Trophoblast cell (in vitro differentiated cells and primary cell): ENCODE measurements at regions not wholly inside any gene's neighbourhood (a gene's known extent, or its start where the extent isn't known, plus 50 kb on each side); places are given as distances from the start of the nearest gene placed in this dataset.

Source experiments
- DNase-seq, 2 donors: peaks; one replicate each; pipeline ENCODE4 v3.0.0-alpha.2; 2016
- H2AFZ ChIP-seq: 2 replicates; pipeline ENCODE4 v1.6.1; 2013; ENCODE audit warnings: low read length, moderate library complexity, mild to moderate bottlenecking; ENCODE audit not compliant: insufficient read depth, poor library complexity
- H2AK5ac ChIP-seq: 2 replicates; pipeline ENCODE4 v1.6.1; 2013; ENCODE audit warnings: mild to moderate bottlenecking, low read length
- H2BK120ac ChIP-seq: 2 replicates; pipeline ENCODE4 v1.6.1; 2013; ENCODE audit warnings: low read length, mild to moderate bottlenecking, moderate library complexity; ENCODE audit not compliant: insufficient read depth, poor library complexity
- H2BK12ac ChIP-seq: 2 replicates; pipeline ENCODE4 v1.6.1; 2013; ENCODE audit warnings: mild to moderate bottlenecking, low read length, moderate library complexity
- H2BK5ac ChIP-seq: 2 replicates; pipeline ENCODE4 v1.6.1; 2013; ENCODE audit warnings: low read length, low read depth, moderate library complexity, mild to moderate bottlenecking; ENCODE audit not compliant: poor library complexity
- H3K14ac ChIP-seq: 2 replicates; pipeline ENCODE4 v1.6.1; 2013; ENCODE audit warnings: mild to moderate bottlenecking, low read length
- H3K18ac ChIP-seq: 2 replicates; pipeline ENCODE4 v1.6.1; 2013; ENCODE audit warnings: mild to moderate bottlenecking, low read length
- H3K23ac ChIP-seq: 2 replicates; pipeline ENCODE4 v1.6.1; 2013; ENCODE audit warnings: low read length
- H3K27ac ChIP-seq: 2 replicates; pipeline ENCODE4 v1.5.1; 2013; ENCODE audit warnings: low read depth, mild to moderate bottlenecking, inconsistent platforms, low read length, moderate library complexity
- H3K27me3 ChIP-seq: 2 replicates; pipeline ENCODE4 v1.6.1; 2013; ENCODE audit warnings: inconsistent platforms, mild to moderate bottlenecking, low read length, moderate library complexity; ENCODE audit not compliant: insufficient read depth
- H3K36me3 ChIP-seq, 2 experiments: 1 replicate in 1 of 2; 2 replicates in 1 of 2; pipeline ENCODE4 v1.6.1; 2013; ENCODE audit warnings: low read length in 2 of 2, mild to moderate bottlenecking in 2 of 2, moderate library complexity in 1 of 2; ENCODE audit not compliant: insufficient read depth in 2 of 2, control insufficient read depth in 1 of 2
- H3K4ac ChIP-seq: 2 replicates; pipeline ENCODE4 v1.6.1; 2013; ENCODE audit warnings: low read depth, mild to moderate bottlenecking, low read length, moderate library complexity
- H3K4me1 ChIP-seq, 2 experiments: 1 replicate in 1 of 2; 2 replicates in 1 of 2; pipeline ENCODE4 v1.6.1; 2013; ENCODE audit warnings: low read length in 2 of 2, mild to moderate bottlenecking in 2 of 2, moderate library complexity in 1 of 2; ENCODE audit not compliant: insufficient read depth in 2 of 2, control insufficient read depth in 1 of 2
- H3K4me2 ChIP-seq: 2 replicates; pipeline ENCODE4 v1.6.1; 2013; ENCODE audit warnings: inconsistent platforms, mild to moderate bottlenecking, low read length, moderate library complexity
- H3K4me3 ChIP-seq: 2 replicates; pipeline ENCODE4 v1.5.1; 2013; ENCODE audit warnings: mild to moderate bottlenecking, low read depth, low read length, inconsistent platforms
- H3K79me1 ChIP-seq: one replicate; pipeline ENCODE4 v1.6.1; 2013; ENCODE audit warnings: low read length
- H3K79me2 ChIP-seq: 2 replicates; pipeline ENCODE4 v1.6.1; 2013; ENCODE audit warnings: low read length, mild to moderate bottlenecking; ENCODE audit not compliant: control insufficient read depth, insufficient read depth, poor library complexity
- H3K9ac ChIP-seq: 2 replicates; pipeline ENCODE4 v1.6.1; 2013; ENCODE audit warnings: mild to moderate bottlenecking, low read length
- H3K9me3 ChIP-seq: 2 replicates; pipeline ENCODE4 v1.6.1; 2013; ENCODE audit warnings: low read depth, mild to moderate bottlenecking, control low read depth, inconsistent platforms, low read length; ENCODE audit not compliant: insufficient read depth
- H4K12ac ChIP-seq: 2 replicates; pipeline ENCODE4 v1.6.1; 2013; ENCODE audit warnings: low read depth, mild to moderate bottlenecking, low read length, moderate library complexity
- H4K8ac ChIP-seq: 2 replicates; pipeline ENCODE4 v1.6.1; 2013; ENCODE audit warnings: low read depth, mild to moderate bottlenecking, low read length, moderate library complexity
- H4K91ac ChIP-seq: one replicate; pipeline ENCODE4 v1.6.1; 2013; ENCODE audit warnings: low read depth, mild to moderate bottlenecking, low read length, moderate library complexity
- WGBS: extraction: QIAGEN DNeasy Blood & Tissue Kit; methylation state at CpG from one replicate; pipeline ENCODE4 v1.1.7; 2013; ENCODE audit warnings: missing lambda C conversion rate; ENCODE audit not compliant: insufficient read length, insufficient coverage; ENCODE audit errors: extremely low coverage; 5-methylcytosine and 5-hydroxymethylcytosine counted together

DNA sequence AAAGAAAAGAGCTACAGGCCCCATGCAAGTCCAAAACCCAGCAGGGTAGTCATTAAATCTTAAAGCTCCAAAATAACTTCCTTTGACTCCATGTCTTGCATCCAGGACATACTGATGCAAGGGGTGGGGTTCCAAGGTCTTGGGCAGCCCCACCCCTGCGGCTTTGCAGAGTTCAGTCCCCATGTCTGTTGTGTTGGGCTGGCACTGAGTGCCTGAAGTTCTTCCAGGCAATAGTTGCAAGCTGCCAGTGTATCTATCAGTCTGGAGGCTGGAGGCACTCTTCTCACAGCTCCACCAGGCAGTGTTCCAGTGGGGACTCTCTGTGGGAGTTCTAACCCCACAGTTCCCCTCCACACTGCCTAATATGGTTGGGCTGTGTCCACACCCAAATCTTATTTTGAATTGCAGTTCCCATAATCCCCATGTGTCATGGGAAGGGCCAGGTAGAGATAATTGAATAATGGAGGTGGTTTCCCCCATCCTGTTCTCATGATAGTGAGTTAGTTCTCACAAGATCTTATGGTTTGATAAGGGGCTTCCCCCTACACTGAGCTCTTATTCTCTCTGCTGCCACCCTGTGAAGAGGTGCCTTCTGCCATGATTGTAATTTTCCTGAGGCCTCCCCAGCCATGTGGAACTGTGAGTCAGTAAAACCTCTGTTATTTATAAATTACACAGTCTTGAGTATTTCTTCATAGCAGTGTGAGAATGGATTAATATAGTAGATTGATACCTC, 237.5 kb upstream of the ADRA1B start:
- Histone ChIP-seq H4K12ac (no peak overlapping the region), H3K27ac (no peak overlapping the region), H3K18ac (no peak overlapping the region)

DNA sequence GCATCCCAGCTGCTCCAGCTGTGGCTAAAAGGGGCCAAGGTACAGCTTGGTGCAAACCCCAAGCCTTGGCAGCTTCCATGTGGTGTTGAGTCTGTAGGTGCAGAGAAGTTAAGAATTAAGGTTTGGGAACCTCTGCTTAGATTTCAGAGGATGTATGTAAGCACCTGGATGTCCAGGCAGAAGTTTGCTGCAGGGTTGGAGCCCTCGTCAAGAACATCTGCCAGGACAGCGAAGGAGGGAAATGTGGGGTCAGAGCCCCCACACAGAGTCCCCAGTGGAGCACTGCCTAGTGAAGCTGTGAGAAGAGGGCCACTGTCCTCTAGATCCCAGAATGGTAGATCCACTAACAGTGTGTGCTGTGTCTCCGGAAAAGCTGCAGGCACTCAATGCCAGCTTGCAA, 236.2 kb upstream of the ADRA1B start:
- H3K14ac ChIP-seq: no peak overlapping the region
- no peak overlapping the region for H3K4ac ChIP-seq
- H3K4me3 ChIP-seq: no peak overlapping the region
- H4K12ac ChIP-seq: no peak overlapping the region
- H3K23ac ChIP-seq: no peak overlapping the region
- no peak overlapping the region for H2BK5ac ChIP-seq
- no peaks in the 10 kb centered on the region for H3K27me3 ChIP-seq
- no CpG with 5 or more reads among the region's 3 CpGs for WGBS
- no peaks in the 10 kb centered on the region for H3K79me1 ChIP-seq
- no peak overlapping the region for H3K4me2 ChIP-seq
- H3K9ac ChIP-seq: no peak overlapping the region
- H3K9me3 ChIP-seq: peaks cover 6% of the 10 kb centered on the region
- no peak overlapping the region for H2BK120ac ChIP-seq
- peaks cover 0 to 3% of the 10 kb centered on the region in 2 experiments for H3K36me3 ChIP-seq
- H3K27ac ChIP-seq: no peak overlapping the region
- no peaks in the 10 kb centered on the region for H3K4me1 ChIP-seq
- no peak overlapping the region for H4K8ac ChIP-seq
- no peak overlapping the region for H2BK12ac ChIP-seq
- no peak overlapping the region for H3K18ac ChIP-seq
- H2AK5ac ChIP-seq: no peak overlapping the region
- H3K79me2 ChIP-seq: no peaks in the 10 kb centered on the region
- H4K91ac ChIP-seq: no peak overlapping the region
- H2AFZ ChIP-seq: no peak overlapping the region
- no peak for DNase-seq

More for the DNA sequence above, 237.5 kb upstream of the ADRA1B start:
- Histone ChIP-seq H3K27me3 (no peaks in the 10 kb centered on the region), H3K79me1 (no peaks in the 10 kb centered on the region), H3K36me3 (peaks cover 0 to 3% of the 10 kb centered on the region in 2 experiments), H3K4ac (no peak overlapping the region), H2BK12ac (no peak overlapping the region), H4K91ac (no peak overlapping the region), H3K79me2 (no peaks in the 10 kb centered on the region), H3K23ac (no peak overlapping the region), H4K8ac (no peak overlapping the region), H3K14ac (no peak overlapping the region), H2BK120ac (no peak overlapping the region), H2AFZ (no peak overlapping the region), H2BK5ac (no peak overlapping the region), H3K9me3 (peaks cover 6% of the 10 kb centered on the region), H3K4me2 (no peak overlapping the region), H3K4me1 (no peaks in the 10 kb centered on the region), H3K4me3 (no peak overlapping the region), H3K9ac (no peak overlapping the region), H2AK5ac (no peak overlapping the region)
- DNase-seq: no peak
- WGBS: no CpG with 5 or more reads among the region's 1 CpG

- Histone ChIP-seq H3K9ac (no peak overlapping the region), H3K36me3 (peaks cover 0 to 3% of the 10 kb centered on the region in 2 experiments), H3K4me1 (no peaks in the 10 kb centered on the region), H3K14ac (no peak overlapping the region), H3K4me2 (no peak overlapping the region), H3K27me3 (no peaks in the 10 kb centered on the region), H3K27ac (no peak overlapping the region), H3K9me3 (peaks cover 6% of the 10 kb centered on the region), H3K4me3 (no peak overlapping the region), H2AK5ac (no peak overlapping the region), H3K23ac (no peak overlapping the region), H2BK120ac (no peak overlapping the region), H2AFZ (no peak overlapping the region), H4K8ac (no peak overlapping the region), H3K79me2 (no peaks in the 10 kb centered on the region), H2BK12ac (no peak overlapping the region), H3K4ac (no peak overlapping the region), H3K79me1 (no peaks in the 10 kb centered on the region), H4K91ac (no peak overlapping the region), H4K12ac (no peak overlapping the region), H2BK5ac (no peak overlapping the region), H3K18ac (no peak overlapping the region)
- DNase-seq: no peak
Measured at GRCh38 chr5:159681661-159682060, 234.6 kb upstream of the ADRA1B start.

- H2BK5ac ChIP-seq: no peak overlapping the region
- H3K4me2 ChIP-seq: no peak overlapping the region
- H3K9me3 ChIP-seq: peaks cover 6% of the 10 kb centered on the region
- H3K27ac ChIP-seq: no peak overlapping the region
- H2AK5ac ChIP-seq: no peak overlapping the region
- no peak for DNase-seq
- no peak overlapping the region for H3K18ac ChIP-seq
- H3K4me3 ChIP-seq: no peak overlapping the region
- H3K4me1 ChIP-seq: no peaks in the 10 kb centered on the region
- no peak overlapping the region for H3K14ac ChIP-seq
- WGBS: no CpG with 5 or more reads among the region's 2 CpGs
- no peaks in the 10 kb centered on the region for H3K79me2 ChIP-seq
- H2AFZ ChIP-seq: no peak overlapping the region
- H3K23ac ChIP-seq: no peak overlapping the region
- H3K9ac ChIP-seq: no peak overlapping the region
- H4K8ac ChIP-seq: no peak overlapping the region
- H2BK12ac ChIP-seq: no peak overlapping the region
- no peak overlapping the region for H4K12ac ChIP-seq
- no peaks in the 10 kb centered on the region for H3K27me3 ChIP-seq
- H2BK120ac ChIP-seq: no peak overlapping the region
- H4K91ac ChIP-seq: no peak overlapping the region
- H3K36me3 ChIP-seq: peaks cover 0 to 3% of the 10 kb centered on the region in 2 experiments
- no peak overlapping the region for H3K4ac ChIP-seq
- no peaks in the 10 kb centered on the region for H3K79me1 ChIP-seq
Measured at GRCh38 chr5:159682623-159683022, 233.7 kb upstream of the ADRA1B start.
